Caco-2 (cell line): ENCODE measurements at regions not wholly inside any gene's neighbourhood (a gene's known extent, or its start where the extent isn't known, plus 50 kb on each side); places are given as distances from the start of the nearest gene placed in this dataset.

ENCODE experiments used
- BruUV-seq: library from RNA; stranded (reverse); fragments of 400-500 nt; replicated peaks from 2 replicates; lab custom pipeline; 2021; lab: Mats Ljungman, UMichigan
- CTCF ChIA-PET: fragments of 300-600 bp; sonication (Branson Sonifier 250); formaldehyde crosslinking; loops from one replicate; lab custom pipeline; 2022; ENCODE audit warnings: antibody characterized with exemption; lab: Charles Lee
- POLR2A ChIA-PET: fragments of 300-600 bp; sonication (Branson Sonifier 250); formaldehyde crosslinking; loops from one replicate; lab custom pipeline; 2022; ENCODE audit warnings: antibody characterized with exemption; lab: Charles Lee
- DNase-seq, 2 experiments: peaks; one replicate each; pipeline versions ENCODE4 v3.0.0 to v3.0.0-alpha.2; 2020 to 2022
- H3K27me3 ChIP-seq: replicated peaks from 2 replicates; pipeline ENCODE4 v1.6.0; 2011; ENCODE audit warnings: low read length; ENCODE audit not compliant: control insufficient read depth, insufficient read depth
- H3K36me3 ChIP-seq: 2 replicates; pipeline ENCODE4 v1.5.1; 2011; ENCODE audit warnings: low read length; ENCODE audit not compliant: control insufficient read depth, insufficient read depth
- H3K4me1 ChIP-seq: fragments of 250-450 bp; sonication (Bioruptor Pico); 2 replicates; pipeline ENCODE4 v1.5.1; 2020; ENCODE audit warnings: mild to moderate bottlenecking
- H3K4me3 ChIP-seq: 2 replicates; pipeline ENCODE4 v1.5.1; 2011; ENCODE audit warnings: low read depth, mild to moderate bottlenecking, control low read depth, low read length
- H3K9me3 ChIP-seq: fragments of 250-450 bp; sonication (Bioruptor Pico); 2 replicates; pipeline ENCODE4 v1.5.1; 2020; ENCODE audit warnings: mild to moderate bottlenecking, moderate library complexity
- H3K27ac Mint-ChIP-seq: one replicate; pipeline ENCODE4 v1.8.0; 2022; ENCODE audit warnings: mixed read lengths; ENCODE audit not compliant: unreplicated experiment
- H3K27me3 Mint-ChIP-seq: one replicate; pipeline ENCODE4 v1.8.0; 2022; ENCODE audit warnings: mixed read lengths; ENCODE audit not compliant: insufficient read depth, unreplicated experiment
- H3K36me3 Mint-ChIP-seq: one replicate; pipeline ENCODE4 v1.8.0; 2022; ENCODE audit warnings: mild to moderate bottlenecking, mixed read lengths; ENCODE audit not compliant: insufficient read depth, unreplicated experiment
- H3K4me1 Mint-ChIP-seq: one replicate; pipeline ENCODE4 v1.8.0; 2022; ENCODE audit warnings: low read depth, mixed read lengths; ENCODE audit not compliant: unreplicated experiment
- H3K4me3 Mint-ChIP-seq: one replicate; pipeline ENCODE4 v1.8.0; 2022; ENCODE audit warnings: mild to moderate bottlenecking, moderate library complexity, mixed read lengths; ENCODE audit not compliant: unreplicated experiment
- H3K9me3 Mint-ChIP-seq: one replicate; pipeline ENCODE4 v1.8.0; 2022; ENCODE audit warnings: mixed read lengths; ENCODE audit not compliant: unreplicated experiment
- CTCF ChIP-seq, 2 experiments: fragments of 200-600 bp in 1 of 2; IDR thresholded peaks; 1 replicate in 1 of 2; 2 replicates in 1 of 2; pipeline versions ENCODE4 v1.5.1 to v1.8.0; 2011 to 2022; ENCODE audit warnings: antibody characterized with exemption in 1 of 2, control low read depth in 1 of 2, inconsistent platforms in 1 of 2, low read depth in 1 of 2, low read length in 1 of 2, mild to moderate bottlenecking in 1 of 2, moderate library complexity in 1 of 2; ENCODE audit not compliant: insufficient read depth in 1 of 2, severe bottlenecking in 1 of 2, unreplicated experiment in 1 of 2
- intact Hi-C: fragments of 100-400 bp; cut with micrococcal nuclease; formaldehyde crosslinking; loops from one replicate; pipeline ENCODE4 v1.10.0; 2022; ENCODE audit not compliant: unreplicated experiment

- Mint-ChIP-seq H3K27ac (peak overlapping the region; percentile 82), H3K4me3 (no peak overlapping the region), H3K9me3 (peaks cover 50% of the 10 kb centered on the region), H3K27me3 (no peaks in the 10 kb centered on the region), H3K4me1 (peaks cover 29% of the 10 kb centered on the region), H3K36me3 (peaks cover 8% of the 10 kb centered on the region)
- BruUV-seq, result no TSS peak
- intact Hi-C loops, result loop anchor here (5.0 kb wide), 1 partner anchor 66 kb away; no protein-coding TSS in a partner anchor
- ChIA-PET CTCF (no interaction called here), POLR2A (no interaction called here)
- H3K9me3 ChIP-seq, result no peaks in the 10 kb centered on the region
- peaks cover 27% of the 10 kb centered on the region for H3K4me1 ChIP-seq
- TF ChIP-seq CTCF (IDR thresholded peaks at IDR 0.05; ENCODE audit: insufficient read depth in 1 of 2, low read depth in 1 of 2, low read length in 1 of 2, severe bottlenecking in 1 of 2, unreplicated experiment in 1 of 2), result no peak
- H3K27me3 ChIP-seq, result no peaks in the 10 kb centered on the region
- no peak for DNase-seq
- no peaks in the 10 kb centered on the region for H3K36me3 ChIP-seq
- no peak overlapping the region for H3K4me3 ChIP-seq
Measured at GRCh38 chr11:15768321-15768720, 588.0 kb downstream of the SOX6 start.

GRCh38 chr11:15769203-15769602, 587.1 kb downstream of the SOX6 start:
- TF ChIP-seq CTCF (IDR thresholded peaks at IDR 0.05; ENCODE audit: insufficient read depth in 1 of 2, low read depth in 1 of 2, low read length in 1 of 2, severe bottlenecking in 1 of 2, unreplicated experiment in 1 of 2), result no peak
- Mint-ChIP-seq H3K4me3 (no peak overlapping the region), H3K4me1 (peaks cover 29% of the 10 kb centered on the region), H3K27ac (peak overlapping the region; percentile 82), H3K9me3 (peaks cover 41% of the 10 kb centered on the region), H3K36me3 (peaks cover 8% of the 10 kb centered on the region), H3K27me3 (no peaks in the 10 kb centered on the region)
- POLR2A ChIA-PET, result no interaction called here
- H3K9me3 ChIP-seq, result no peaks in the 10 kb centered on the region
- no peaks in the 10 kb centered on the region for H3K36me3 ChIP-seq
- H3K27me3 ChIP-seq, result no peaks in the 10 kb centered on the region
- no peak overlapping the region for H3K4me3 ChIP-seq
- CTCF ChIA-PET, result no interaction called here
- peak; percentile 59 to 74 for DNase-seq
- no TSS peak for BruUV-seq
- H3K4me1 ChIP-seq, result peaks cover 27% of the 10 kb centered on the region
- intact Hi-C loops, result loop anchor here (1.0 to 5.0 kb wide), 2 partner anchors 67 to 119 kb away; no protein-coding TSS in a partner anchor

GRCh38 chr11:15770798-15771414, 585.4 kb downstream of the SOX6 start:
- H3K4me3 ChIP-seq, result no peak overlapping the region
- H3K36me3 ChIP-seq, result no peaks in the 10 kb centered on the region
- peak; percentile 48 to 53 for TF ChIP-seq CTCF (IDR thresholded peaks at IDR 0.05; ENCODE audit: insufficient read depth in 1 of 2, low read depth in 1 of 2, low read length in 1 of 2, severe bottlenecking in 1 of 2, unreplicated experiment in 1 of 2)
- H3K9me3 ChIP-seq, result no peaks in the 10 kb centered on the region
- H3K4me1 ChIP-seq, result peaks cover 27% of the 10 kb centered on the region
- Mint-ChIP-seq H3K36me3 (peaks cover 8% of the 10 kb centered on the region), H3K9me3 (peaks cover 29% of the 10 kb centered on the region), H3K4me3 (no peak overlapping the region), H3K4me1 (peaks cover 29% of the 10 kb centered on the region), H3K27ac (no peak overlapping the region), H3K27me3 (no peaks in the 10 kb centered on the region)
- DNase-seq, result peak; percentile 40 to 48
- H3K27me3 ChIP-seq, result no peaks in the 10 kb centered on the region
- ChIA-PET CTCF (no interaction called here), POLR2A (no interaction called here)
- intact Hi-C loops, result no loop called here
- no TSS peak for BruUV-seq
